Osteoblast (primary cell): ENCODE measurements at regions not wholly inside any gene's neighbourhood (a gene's known extent, or its start where the extent isn't known, plus 50 kb on each side); places are given as distances from the start of the nearest gene placed in this dataset.

Experiments used
- DNase-seq: peaks from one replicate; pipeline ENCODE4 v3.0.0; 2011; ENCODE audit warnings: low spot score, mixed read lengths; ENCODE audit not compliant: insufficient read length; ENCODE audit errors: missing footprints
- H2AFZ ChIP-seq: 2 replicates; pipeline ENCODE4 v1.6.0; 2011; ENCODE audit warnings: mild to moderate bottlenecking, low read length
- H3K27ac ChIP-seq: 2 replicates; pipeline ENCODE4 v1.5.1; 2011; ENCODE audit warnings: mild to moderate bottlenecking, low read depth, low read length, moderate library complexity
- H3K27me3 ChIP-seq: 2 replicates; pipeline ENCODE4 v1.6.0; 2012; ENCODE audit warnings: mild to moderate bottlenecking, control low read depth, inconsistent platforms, low read length, moderate library complexity; ENCODE audit not compliant: insufficient read depth
- H3K36me3 ChIP-seq: 2 replicates; pipeline ENCODE4 v1.5.1; 2011; ENCODE audit warnings: mild to moderate bottlenecking, low read length, control low read depth, moderate library complexity; ENCODE audit not compliant: insufficient read depth
- H3K4me1 ChIP-seq: 2 replicates; pipeline ENCODE4 v1.5.1; 2011; ENCODE audit warnings: mild to moderate bottlenecking, low read length, control low read depth, moderate library complexity; ENCODE audit not compliant: insufficient read depth
- H3K4me2 ChIP-seq: 2 replicates; pipeline ENCODE4 v1.6.0; 2011; ENCODE audit warnings: mild to moderate bottlenecking, low read length; ENCODE audit not compliant: insufficient read depth
- H3K4me3 ChIP-seq: fragments of 200-600 bp; sonication (generic); 3 replicates; pipeline ENCODE4 v1.5.1; 2012; ENCODE audit warnings: mild to moderate bottlenecking, low read length, inconsistent platforms; ENCODE audit not compliant: insufficient read depth
- H3K79me2 ChIP-seq: 2 replicates; pipeline ENCODE4 v1.6.0; 2012; ENCODE audit warnings: mild to moderate bottlenecking, low read length, control low read depth, inconsistent platforms; ENCODE audit not compliant: insufficient read depth
- H3K9me3 ChIP-seq: 2 replicates; pipeline ENCODE4 v1.5.1; 2011; ENCODE audit warnings: low read depth, low read length, control low read depth
- H4K20me1 ChIP-seq: 2 replicates; pipeline ENCODE4 v1.6.0; 2012; ENCODE audit warnings: mild to moderate bottlenecking, low read length, control low read depth; ENCODE audit not compliant: insufficient read depth
- TF ChIP-seq, protein P1 (sequence below): IDR thresholded peaks from 2 replicates; pipeline ENCODE4 v1.5.1; 2011; ENCODE audit warnings: mild to moderate bottlenecking, low read depth, low read length, moderate library complexity; ENCODE audit errors: extremely low read depth

DNA sequence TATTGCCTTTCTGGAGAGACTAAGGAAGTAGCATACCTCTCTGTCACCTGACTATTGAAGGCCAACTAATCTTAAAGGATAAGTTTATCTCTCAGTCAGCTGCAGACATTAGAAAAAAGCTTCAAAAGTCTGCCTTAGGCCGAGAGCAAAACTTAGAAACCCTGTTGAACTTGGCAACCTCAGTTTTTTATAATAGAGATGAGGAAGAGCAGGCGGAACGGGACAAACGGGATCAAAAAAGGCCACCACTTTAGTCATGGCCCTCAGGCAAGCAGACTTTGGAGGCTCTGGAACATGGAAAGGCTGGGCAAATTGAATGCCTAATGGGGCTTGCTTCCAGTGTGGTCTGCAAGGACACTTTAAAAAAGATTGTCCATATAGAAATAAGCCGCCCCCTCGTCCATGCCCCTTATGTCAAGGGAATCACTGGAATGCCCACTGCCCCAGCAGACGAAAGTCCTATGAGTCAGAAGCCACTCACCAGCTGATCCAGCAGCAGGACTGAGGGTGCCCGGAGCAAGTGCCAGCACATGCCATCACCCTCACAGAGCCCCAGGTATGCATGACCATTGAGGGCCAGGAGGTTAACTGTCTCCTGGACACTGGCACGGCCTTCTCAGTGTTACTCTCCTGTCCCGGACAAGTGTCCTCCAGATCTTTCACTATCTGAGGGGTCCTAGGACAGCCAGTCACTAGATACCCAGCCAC, 61.5 kb upstream of the FAM98A start:
- H4K20me1 ChIP-seq = no peaks in the 10 kb centered on the region
- H3K4me2 ChIP-seq = no peak overlapping the region
- H3K4me1 ChIP-seq = no peaks in the 10 kb centered on the region
- H3K27ac ChIP-seq = no peak overlapping the region
- no peaks in the 10 kb centered on the region for H3K27me3 ChIP-seq
- DNase-seq = no peak
- no peaks in the 10 kb centered on the region for H3K79me2 ChIP-seq
- H3K36me3 ChIP-seq = no peaks in the 10 kb centered on the region
- TF ChIP-seq, protein P1, sequence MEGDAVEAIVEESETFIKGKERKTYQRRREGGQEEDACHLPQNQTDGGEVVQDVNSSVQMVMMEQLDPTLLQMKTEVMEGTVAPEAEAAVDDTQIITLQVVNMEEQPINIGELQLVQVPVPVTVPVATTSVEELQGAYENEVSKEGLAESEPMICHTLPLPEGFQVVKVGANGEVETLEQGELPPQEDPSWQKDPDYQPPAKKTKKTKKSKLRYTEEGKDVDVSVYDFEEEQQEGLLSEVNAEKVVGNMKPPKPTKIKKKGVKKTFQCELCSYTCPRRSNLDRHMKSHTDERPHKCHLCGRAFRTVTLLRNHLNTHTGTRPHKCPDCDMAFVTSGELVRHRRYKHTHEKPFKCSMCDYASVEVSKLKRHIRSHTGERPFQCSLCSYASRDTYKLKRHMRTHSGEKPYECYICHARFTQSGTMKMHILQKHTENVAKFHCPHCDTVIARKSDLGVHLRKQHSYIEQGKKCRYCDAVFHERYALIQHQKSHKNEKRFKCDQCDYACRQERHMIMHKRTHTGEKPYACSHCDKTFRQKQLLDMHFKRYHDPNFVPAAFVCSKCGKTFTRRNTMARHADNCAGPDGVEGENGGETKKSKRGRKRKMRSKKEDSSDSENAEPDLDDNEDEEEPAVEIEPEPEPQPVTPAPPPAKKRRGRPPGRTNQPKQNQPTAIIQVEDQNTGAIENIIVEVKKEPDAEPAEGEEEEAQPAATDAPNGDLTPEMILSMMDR = no peak
- no peak overlapping the region for H3K4me3 ChIP-seq
- H2AFZ ChIP-seq = no peak overlapping the region
- no peaks in the 10 kb centered on the region for H3K9me3 ChIP-seq

DNA sequence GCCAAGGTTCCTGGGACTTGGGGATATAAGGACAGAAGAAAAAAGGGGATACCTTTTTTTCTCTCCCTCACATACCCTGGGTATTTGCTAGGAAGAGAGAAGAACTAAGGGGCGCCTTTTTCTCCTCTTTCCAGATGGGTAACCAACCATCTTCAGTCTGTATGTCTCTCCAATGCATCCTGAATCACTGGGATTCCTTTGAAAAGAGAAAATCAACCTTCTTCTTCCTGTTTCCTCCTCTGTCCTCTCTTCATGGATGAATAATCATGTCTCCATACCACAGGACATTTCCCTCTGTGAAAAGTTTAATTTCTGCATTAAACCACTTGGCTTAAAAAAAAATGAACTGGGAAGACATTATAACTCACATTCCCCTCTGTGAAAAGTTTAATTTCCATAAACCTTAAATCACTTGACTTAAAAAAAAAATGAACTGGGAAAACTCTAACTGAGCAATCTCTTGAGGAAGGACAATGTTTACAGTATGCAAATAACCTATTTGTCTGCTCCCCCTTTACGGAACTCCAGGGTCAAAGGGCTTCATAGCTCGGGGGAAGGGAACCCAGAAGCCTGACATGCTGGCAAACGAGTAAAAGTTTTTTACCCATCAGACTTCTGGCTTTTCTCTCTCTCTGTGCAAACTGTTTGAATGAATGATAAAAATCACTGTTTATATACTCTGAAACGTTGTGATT, 56.7 kb upstream of the FAM98A start:
- Histone ChIP-seq H4K20me1 (no peaks in the 10 kb centered on the region), H3K36me3 (no peaks in the 10 kb centered on the region), H3K79me2 (no peaks in the 10 kb centered on the region), H3K4me1 (no peaks in the 10 kb centered on the region), H3K27ac (no peak overlapping the region), H3K4me2 (no peak overlapping the region), H3K27me3 (no peaks in the 10 kb centered on the region), H2AFZ (no peak overlapping the region), H3K9me3 (no peaks in the 10 kb centered on the region), H3K4me3 (no peak overlapping the region)
- TF ChIP-seq, protein P1 = no peak
- no peak for DNase-seq

DNA sequence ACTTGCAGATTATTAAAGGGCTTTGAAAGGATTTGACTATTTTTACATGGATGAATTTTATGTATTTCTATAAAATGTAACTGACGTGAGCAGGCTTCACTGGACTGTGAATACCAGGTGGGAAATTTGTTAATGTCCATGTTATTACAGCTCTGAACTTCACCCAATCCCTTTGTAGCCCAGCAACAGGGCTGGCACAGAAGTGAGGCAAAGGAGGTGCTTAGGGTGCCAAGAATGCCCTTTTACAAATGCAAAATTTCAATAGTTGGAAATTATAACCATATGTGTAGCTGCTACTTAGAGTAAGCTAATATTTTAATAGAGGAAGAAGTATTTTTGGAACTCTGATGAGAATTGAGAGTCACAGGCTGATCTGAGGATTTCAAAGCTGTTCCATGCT, 53.7 kb upstream of the FAM98A start:
- H3K4me3 ChIP-seq = no peak overlapping the region
- no peak overlapping the region for H2AFZ ChIP-seq
- no peaks in the 10 kb centered on the region for H3K27me3 ChIP-seq
- H3K4me2 ChIP-seq = no peak overlapping the region
- no peak for DNase-seq
- no peaks in the 10 kb centered on the region for H3K36me3 ChIP-seq
- no peak overlapping the region for H3K27ac ChIP-seq
- no peaks in the 10 kb centered on the region for H4K20me1 ChIP-seq
- H3K9me3 ChIP-seq = no peaks in the 10 kb centered on the region
- no peaks in the 10 kb centered on the region for H3K4me1 ChIP-seq
- H3K79me2 ChIP-seq = no peaks in the 10 kb centered on the region
- TF ChIP-seq, protein P1 = no peak

DNA sequence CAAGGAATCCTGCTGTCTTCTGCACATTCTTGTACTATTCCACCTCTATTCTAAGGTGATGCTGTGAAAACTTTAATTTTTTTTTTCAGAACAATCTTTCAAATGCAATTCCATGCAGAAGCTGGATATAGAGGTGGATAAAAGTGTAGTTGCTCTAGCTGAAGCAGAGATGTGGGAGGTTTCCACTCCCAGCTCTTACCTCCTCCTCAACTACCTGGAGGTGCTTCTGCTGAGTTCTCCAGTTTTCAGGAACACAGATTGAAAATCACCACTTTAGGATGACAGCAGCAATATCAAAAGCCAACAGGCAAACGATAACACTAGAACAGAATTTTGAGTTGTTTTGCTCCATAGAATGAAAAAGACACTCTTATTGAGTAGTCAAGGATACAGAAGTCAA, 51.1 kb upstream of the FAM98A start:
- no peak for DNase-seq
- no peak overlapping the region for H2AFZ ChIP-seq

More for the DNA sequence above, 51.1 kb upstream of the FAM98A start:
- no peaks in the 10 kb centered on the region for H3K27me3 ChIP-seq
- no peak overlapping the region for H3K27ac ChIP-seq
- no peaks in the 10 kb centered on the region for H3K9me3 ChIP-seq
- no peaks in the 10 kb centered on the region for H3K4me1 ChIP-seq
- no peaks in the 10 kb centered on the region for H3K79me2 ChIP-seq
- no peak overlapping the region for H3K4me2 ChIP-seq
- no peaks in the 10 kb centered on the region for H4K20me1 ChIP-seq
- H3K36me3 ChIP-seq = no peaks in the 10 kb centered on the region
- no peak overlapping the region for H3K4me3 ChIP-seq
- TF ChIP-seq, protein P1 = no peak
